ENCODE measurements at regions not wholly inside any gene's neighbourhood (a gene's known extent, or its start where the extent isn't known, plus 50 kb on each side); places are given as distances from the start of the nearest gene placed in this dataset.

DNA sequence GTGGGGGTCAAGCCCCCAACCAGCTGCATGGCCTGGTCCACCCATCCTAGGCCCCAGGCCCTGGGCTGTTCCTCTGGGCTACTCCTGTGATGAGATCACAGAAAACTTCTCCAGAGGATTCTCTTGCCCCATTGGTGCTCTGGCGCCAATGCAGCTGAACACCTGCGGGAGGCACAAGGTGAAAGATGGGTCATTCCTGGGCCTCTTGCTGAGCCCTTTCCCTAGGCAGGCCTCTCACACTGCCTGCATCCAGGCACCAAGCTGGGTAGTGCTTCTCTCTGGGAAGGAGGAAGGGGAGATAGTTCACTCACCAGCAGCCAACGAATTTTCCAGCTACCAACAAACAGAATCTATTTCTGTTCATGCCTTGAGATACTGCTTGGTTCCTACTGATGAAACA, 142.1 kb downstream of the PXDC1 start:
- TF ChIP-seq, protein P1, sequence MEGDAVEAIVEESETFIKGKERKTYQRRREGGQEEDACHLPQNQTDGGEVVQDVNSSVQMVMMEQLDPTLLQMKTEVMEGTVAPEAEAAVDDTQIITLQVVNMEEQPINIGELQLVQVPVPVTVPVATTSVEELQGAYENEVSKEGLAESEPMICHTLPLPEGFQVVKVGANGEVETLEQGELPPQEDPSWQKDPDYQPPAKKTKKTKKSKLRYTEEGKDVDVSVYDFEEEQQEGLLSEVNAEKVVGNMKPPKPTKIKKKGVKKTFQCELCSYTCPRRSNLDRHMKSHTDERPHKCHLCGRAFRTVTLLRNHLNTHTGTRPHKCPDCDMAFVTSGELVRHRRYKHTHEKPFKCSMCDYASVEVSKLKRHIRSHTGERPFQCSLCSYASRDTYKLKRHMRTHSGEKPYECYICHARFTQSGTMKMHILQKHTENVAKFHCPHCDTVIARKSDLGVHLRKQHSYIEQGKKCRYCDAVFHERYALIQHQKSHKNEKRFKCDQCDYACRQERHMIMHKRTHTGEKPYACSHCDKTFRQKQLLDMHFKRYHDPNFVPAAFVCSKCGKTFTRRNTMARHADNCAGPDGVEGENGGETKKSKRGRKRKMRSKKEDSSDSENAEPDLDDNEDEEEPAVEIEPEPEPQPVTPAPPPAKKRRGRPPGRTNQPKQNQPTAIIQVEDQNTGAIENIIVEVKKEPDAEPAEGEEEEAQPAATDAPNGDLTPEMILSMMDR (IDR thresholded peaks at IDR 0.05; ENCODE audit: low read length): no peak
- TF ChIP-seq EZH2phosphoT487 (IDR thresholded peaks at IDR 0.05; ENCODE audit: low read length) (no peak), EZH2 (optimal IDR thresholded peaks at IDR 0.05; ENCODE audit: low read depth, low read length) (no peak)
